D721Med (cell line): ENCODE measurements at regions not wholly inside any gene's neighbourhood (a gene's known extent, or its start where the extent isn't known, plus 50 kb on each side); places are given as distances from the start of the nearest gene placed in this dataset.

Experiments
- DNase-seq: peaks from one replicate; pipeline ENCODE4 v3.0.0; 2011; ENCODE audit warnings: low spot score; ENCODE audit not compliant: insufficient read length
- FAIRE-seq: peaks from 2 replicates; lab custom pipeline; 2011; peaks lifted over from hg19 to GRCh38; lab: Jason Lieb, UNC
- TF ChIP-seq, protein P1 (sequence below): IDR thresholded peaks from 2 replicates; pipeline ENCODE4 v1.5.1; 2012; ENCODE audit warnings: mild to moderate bottlenecking, control low read depth; ENCODE audit not compliant: insufficient read depth; ENCODE audit errors: missing control alignments

- DNase-seq = no peak
- no peak for FAIRE-seq
- TF ChIP-seq, protein P1, sequence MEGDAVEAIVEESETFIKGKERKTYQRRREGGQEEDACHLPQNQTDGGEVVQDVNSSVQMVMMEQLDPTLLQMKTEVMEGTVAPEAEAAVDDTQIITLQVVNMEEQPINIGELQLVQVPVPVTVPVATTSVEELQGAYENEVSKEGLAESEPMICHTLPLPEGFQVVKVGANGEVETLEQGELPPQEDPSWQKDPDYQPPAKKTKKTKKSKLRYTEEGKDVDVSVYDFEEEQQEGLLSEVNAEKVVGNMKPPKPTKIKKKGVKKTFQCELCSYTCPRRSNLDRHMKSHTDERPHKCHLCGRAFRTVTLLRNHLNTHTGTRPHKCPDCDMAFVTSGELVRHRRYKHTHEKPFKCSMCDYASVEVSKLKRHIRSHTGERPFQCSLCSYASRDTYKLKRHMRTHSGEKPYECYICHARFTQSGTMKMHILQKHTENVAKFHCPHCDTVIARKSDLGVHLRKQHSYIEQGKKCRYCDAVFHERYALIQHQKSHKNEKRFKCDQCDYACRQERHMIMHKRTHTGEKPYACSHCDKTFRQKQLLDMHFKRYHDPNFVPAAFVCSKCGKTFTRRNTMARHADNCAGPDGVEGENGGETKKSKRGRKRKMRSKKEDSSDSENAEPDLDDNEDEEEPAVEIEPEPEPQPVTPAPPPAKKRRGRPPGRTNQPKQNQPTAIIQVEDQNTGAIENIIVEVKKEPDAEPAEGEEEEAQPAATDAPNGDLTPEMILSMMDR = no peak
Observed at GRCh38 chr2:176612736-176613135, 343.5 kb downstream of the MTX2 start.

GRCh38 chr2:176613323-176613987, 344.2 kb downstream of the MTX2 start:
- no peak for DNase-seq
- no peak for FAIRE-seq
- TF ChIP-seq, protein P1 = no peak

DNA sequence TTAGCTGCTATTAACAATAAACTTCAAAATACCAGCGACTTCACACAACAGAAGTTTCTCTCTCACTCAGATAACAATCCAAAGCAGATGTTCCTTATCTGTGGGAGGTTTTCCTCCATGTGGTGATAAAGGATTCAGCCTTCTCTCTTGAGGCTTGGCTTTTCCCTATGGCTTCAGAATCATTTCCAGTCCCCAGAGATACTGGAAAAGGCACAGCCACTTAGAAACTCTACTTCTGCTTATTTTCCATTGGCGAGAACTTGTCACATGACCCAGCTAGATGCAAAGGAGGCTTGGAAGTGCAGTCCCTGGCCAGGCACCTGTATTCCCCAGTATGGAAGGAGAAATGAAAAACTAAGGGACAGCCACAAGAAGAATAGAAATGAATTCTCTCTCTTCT, 344.8 kb downstream of the MTX2 start:
- no peak for DNase-seq
- TF ChIP-seq, protein P1 = no peak
- FAIRE-seq = no peak

- TF ChIP-seq, protein P1 = no peak
- DNase-seq (no peak), FAIRE-seq (no peak)
Observed at GRCh38 chr2:176614930-176615329, 345.7 kb downstream of the MTX2 start.

DNA sequence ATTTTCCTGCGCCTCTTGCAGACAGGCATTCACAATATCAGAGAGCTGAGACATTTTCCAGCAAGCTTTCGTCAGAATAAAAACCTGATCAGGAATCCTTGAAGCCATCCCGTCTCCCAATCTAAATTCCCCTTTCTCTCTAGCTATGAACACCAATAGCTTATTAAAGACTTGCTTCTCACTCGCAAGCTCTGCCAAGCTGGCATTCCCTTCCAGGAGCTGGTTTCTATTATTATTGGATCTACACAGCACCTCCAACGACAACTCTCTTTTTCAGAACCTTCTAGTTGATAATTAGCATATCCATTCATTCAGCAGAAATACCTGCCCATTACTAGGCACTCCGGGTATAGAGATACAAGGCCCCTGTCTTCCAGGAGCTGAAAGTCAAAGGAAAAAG, 350.3 kb downstream of the MTX2 start:
- FAIRE-seq (no peak), DNase-seq (no peak)

DNA sequence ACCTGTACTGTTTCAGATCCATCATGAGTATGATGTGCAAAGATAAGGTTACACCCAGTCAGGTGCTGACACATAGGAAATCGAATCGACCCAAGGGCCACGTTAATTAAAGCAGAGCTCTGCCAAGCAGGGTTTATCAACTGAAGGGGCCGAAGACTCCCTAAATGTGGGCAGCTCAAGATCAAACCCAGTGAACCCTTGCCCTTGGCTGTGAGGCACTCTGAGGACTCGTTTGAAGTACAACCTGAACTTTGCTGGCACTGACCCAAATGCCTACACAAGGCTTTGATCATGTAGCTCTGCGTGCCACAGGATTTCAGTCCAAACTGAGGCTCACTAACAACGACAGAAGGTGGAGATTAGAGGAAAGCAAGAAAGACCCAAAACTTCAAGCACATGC, 352.1 kb downstream of the MTX2 start:
- TF ChIP-seq, protein P1 = no peak
- FAIRE-seq (no peak), DNase-seq (no peak)

More for the DNA sequence above, 350.3 kb downstream of the MTX2 start:
- TF ChIP-seq, protein P1 = no peak

DNA sequence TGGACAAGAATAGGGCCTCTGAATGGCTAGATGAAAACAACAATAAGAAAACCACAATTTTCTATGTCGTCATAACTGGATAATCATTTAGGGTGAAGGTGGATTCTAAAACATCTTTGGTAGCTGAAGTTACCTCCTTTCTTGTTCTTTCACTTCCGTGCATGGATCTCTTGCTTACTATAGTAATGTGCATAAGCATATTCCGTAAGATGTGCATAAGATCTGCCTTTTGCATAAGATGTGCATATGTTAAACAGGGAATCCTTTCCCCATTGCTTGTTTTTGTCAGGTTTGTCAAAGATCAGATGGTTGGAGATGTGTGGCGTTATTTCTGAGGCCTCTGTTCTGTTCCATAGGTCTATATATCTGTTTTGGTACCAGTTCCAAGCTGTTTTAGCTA, 353.6 kb downstream of the MTX2 start:
- no peak for DNase-seq
- no peak for FAIRE-seq
- TF ChIP-seq, protein P1 = no peak
